Fibroblast of peridontal ligament (primary cell): ENCODE measurements at regions not wholly inside any gene's neighbourhood (a gene's known extent, or its start where the extent isn't known, plus 50 kb on each side); places are given as distances from the start of the nearest gene placed in this dataset.
"Not testable (repeated sequence)": the region's sequence is repeated elsewhere in the genome, so short reads cannot be mapped to it uniquely, and the experiment has no call there.

Source experiments
- DNase-seq: peaks from one replicate; pipeline ENCODE4 v3.0.0-alpha.2; 2010; ENCODE audit errors: extremely low read depth

DNA sequence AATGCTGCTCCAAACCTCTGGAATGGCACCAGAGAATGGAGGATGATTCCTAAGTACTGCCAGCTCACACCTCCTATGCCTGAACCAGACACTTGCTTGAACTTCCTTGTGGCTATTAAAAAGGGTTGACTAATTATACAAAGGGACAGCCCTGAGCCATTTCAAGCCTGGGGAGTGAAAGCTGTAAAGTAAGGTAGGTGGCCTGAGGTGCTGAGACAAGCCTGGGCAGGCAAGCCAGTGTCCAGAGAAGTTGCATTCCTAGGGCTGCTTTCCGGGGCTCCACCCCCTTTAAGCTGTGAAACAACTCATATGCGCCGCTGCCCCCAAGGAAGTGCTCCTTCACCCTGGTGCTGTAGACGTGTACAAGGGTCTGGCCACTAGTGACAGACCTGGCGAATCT, 79.9 kb upstream of the SLC1A3 start:
- no peak for DNase-seq

DNA sequence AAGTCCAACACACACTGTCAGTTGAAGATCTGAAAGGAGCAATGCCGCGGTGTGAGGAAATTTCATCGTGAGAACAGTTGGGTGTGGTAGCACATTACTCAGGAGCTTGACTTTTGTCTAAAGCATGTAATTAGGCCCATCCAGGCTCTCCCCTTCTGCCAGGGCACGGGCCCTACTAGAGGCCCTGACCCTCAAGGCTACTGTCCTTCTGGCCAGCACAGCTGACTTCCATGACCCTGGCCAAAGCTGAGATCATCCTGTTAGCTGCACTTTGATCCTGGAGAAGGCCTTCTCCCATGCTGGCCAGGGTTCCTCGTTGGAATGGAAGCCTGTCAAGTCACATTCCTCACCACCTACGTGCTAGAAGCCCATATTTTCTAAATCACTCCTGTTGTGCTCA, 77.8 kb upstream of the SLC1A3 start:
- DNase-seq = no peak

DNA sequence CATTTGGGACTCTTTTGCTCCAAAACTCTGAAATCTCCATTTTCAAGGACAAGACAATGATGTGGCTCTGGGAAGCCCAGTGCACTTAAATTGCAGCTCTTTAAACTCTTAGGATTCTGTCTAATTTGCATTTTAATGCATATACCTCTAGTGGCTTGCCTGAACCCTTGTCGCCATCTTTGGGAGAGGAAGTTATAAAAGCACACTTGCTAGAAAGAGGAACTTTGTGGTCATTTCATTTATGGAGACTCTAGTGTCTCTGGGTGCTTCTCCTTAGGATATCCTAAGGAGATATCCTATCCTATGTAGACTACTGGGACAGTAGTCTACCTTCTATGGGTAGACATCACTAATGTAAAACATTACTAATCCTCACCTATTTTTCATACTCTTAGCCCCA, 77.3 kb upstream of the SLC1A3 start:
- no peak for DNase-seq

DNA sequence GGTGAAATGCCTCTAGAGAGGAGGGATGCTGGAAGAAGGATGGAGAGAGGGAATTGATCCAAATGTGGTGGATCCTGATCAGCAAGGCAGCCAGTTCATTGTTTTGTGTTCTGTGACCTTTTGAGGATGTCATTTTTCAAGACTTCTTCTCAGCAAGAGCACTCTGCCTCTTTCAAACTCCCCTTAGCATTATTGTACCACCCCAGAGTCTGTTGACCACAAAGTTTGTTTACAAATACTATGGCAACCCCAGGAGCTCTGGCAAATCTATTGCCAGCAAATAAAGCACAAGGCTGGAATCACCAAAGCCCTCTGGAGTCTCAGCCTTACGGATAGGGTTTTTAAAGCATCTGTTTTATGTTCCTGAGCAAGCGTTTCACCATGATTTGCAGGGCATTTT, 76.2 kb upstream of the SLC1A3 start:
- peak; percentile 23 for DNase-seq

DNA sequence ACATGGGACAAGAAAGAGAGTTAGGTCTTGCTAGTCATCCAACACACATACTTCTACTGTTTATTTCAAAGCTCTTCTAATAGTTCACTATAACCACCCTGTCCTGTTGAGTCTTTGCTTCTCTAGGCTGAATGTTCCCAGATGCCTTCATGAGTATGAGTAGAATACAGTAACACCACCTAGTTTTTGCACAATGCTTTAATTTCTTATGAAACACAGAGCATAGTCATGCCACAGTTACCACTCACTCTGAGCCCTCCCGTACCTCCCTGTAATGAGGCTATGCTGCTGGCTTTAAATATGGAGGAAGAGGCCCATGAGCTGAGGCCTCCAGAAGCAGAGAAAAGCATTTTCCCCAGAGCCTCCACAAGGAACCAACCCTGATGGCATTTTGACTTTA, 75.0 kb upstream of the SLC1A3 start:
- no peak for DNase-seq

DNA sequence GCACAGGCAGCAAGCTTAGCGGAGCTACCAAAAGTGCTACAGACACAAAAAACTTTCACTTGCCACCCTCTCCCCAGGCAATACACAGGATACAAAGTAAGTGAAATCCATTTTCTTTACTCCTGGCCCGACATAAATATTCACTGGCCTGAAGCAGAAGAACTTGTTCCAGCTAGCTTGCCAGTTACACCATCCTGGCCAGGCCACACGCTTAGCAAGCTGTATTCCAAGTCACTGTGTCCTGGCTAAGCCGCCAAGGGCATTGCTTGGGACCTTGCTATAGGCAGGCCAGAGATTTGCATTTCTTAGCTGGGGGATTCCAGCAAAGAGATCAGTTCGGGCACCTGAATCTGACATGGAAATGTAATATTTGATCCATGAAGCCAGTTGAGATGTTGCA, 71.0 kb upstream of the SLC1A3 start:
- DNase-seq = no peak

DNA sequence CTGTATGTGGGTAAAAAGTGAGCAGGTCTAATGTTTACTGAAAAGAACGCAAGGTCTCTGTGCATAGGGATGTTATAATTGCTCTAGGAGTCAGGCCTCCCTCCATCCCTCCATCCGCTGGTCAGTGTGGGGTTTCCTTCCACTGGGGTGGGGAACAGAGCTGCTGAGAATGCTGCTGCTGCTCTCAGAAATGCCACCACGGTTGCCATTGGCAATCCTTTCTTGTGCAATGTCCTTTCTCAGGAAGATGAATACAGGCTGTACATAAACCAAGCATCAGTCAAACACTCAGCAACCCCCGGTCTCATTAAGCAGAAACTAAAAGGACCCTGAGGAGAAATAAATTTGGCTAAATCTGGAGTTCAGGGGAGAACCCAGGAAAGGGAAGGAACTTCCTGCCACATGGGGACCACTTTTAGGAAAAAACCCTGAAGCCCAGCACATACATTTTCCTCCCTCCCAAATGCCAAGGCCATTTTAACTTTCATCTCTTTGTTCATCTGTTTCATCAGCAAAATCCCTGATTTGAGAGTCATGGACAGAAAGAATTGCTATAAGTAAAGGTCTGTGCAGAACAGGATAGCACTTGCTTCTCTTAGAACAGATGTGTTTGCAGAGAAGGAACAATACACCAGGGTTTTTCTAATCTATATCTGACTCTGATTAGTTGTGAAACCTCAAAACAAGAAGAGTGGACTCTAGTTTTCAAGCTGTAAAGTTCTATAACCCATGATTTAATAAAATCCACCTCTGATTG, 70.4 kb upstream of the SLC1A3 start:
- DNase-seq = no peak

DNA sequence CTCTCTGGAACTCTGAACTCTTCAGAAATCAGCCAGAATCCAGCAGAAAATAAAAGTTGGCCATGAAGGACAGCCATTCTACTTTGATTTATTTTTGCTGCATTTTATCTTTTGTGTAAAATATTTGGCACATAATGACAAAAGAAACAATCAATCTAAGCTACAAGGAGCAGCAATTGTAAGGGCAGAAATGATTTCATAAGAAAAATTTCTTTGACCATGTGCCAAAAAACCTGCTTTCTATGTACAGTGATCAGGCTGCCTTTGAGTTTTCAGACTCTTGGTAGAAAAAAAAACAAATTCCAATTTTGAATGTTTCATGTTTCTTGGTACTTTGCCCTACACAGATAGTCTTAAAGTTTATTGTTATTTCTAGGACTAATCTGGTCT, 69.8 kb upstream of the SLC1A3 start:
- peak; percentile 23 for DNase-seq

DNA sequence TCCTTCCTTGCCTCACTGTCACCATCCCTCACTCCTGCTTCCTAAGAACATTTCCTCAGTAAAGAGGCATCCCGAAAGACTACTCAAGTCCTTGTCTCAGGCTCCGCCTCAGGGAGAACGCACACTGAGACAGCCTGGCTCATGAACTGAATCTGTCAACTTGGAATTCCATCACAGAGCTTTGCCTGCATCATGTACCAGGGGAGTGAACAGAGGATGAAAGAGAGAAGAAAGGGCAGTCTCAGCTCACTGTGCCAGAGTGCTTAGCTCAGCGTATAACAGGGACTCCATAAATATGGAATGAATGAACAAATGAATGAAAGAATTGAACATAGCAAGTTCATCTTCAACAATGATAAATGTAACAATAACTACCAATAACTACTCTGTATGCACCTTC, 68.7 kb upstream of the SLC1A3 start:
- no peak for DNase-seq

DNA sequence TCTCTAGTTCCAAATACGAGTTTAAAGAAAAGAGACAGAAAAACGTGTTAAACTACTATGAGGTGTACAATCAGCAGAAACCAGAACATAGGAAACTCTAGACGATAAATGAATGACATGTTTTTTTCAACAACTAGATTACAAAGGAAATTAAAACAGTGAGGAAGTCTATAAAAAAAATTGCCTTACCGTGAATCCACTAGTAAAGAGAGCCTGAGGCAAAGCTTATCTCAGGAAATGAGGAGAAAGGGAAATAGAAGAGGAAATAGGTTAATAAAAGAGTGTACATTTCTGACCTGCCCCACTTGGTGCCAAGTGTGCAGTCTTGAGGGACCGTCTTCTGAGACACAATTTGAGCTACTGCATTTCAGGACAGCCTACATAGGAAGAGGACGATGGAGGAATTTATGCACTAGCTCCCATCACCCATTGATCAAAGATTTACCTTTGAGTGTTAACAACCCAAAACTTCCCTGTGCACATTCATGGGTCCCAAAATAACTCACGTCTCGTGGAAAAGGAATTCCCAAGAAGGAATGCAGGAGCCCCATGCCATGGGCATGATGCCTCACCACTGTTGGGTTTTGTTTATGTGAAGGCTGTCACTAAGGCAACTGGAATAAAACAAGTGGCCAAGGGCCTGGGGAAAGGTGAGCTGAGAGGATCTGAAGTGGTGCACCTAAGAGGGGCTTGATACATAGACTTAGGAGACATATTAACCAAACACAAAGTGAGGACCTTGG, 53.6 kb upstream of the SLC1A3 start:
- peak; percentile 23 for DNase-seq

DNA sequence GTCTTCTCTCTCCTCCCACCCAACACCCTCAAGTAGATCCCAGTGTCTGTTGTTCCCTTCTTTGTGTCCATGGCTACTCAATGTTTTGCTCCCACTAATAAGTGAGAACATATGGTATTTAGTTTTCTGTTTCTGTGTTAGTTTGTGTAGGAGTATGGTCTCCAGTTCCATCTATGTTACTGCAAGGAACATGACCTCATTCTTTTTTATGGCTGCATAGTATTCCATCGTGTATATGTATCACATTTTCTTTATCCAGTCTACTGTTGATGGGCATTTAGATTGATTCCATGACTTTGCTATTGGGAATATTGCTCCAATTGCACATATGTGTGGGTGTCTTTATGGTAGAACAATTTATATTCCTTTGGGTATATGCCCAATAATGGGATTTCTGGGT, 51.4 kb upstream of the SLC1A3 start:
- DNase-seq = not testable (repeated sequence)
